Testis (tissue), 2 donors: ENCODE measurements at regions not wholly inside any gene's neighbourhood (a gene's known extent, or its start where the extent isn't known, plus 50 kb on each side); places are given as distances from the start of the nearest gene placed in this dataset.

ENCODE experiments used
- DNase-seq: peaks from one replicate; pipeline ENCODE4 v3.0.0-alpha.2; 2019
- H3K27ac ChIP-seq, 2 donors: fragments of 200-600 bp; sonication (generic); one replicate each; pipeline ENCODE4 v1.5.1; 2019
- H3K27me3 ChIP-seq: fragments of 200-600 bp; sonication (generic); one replicate; pipeline ENCODE4 v1.5.1; 2019
- H3K36me3 ChIP-seq: fragments of 200-600 bp; sonication (generic); one replicate; pipeline ENCODE4 v1.5.1; 2017; ENCODE audit warnings: low read depth; ENCODE audit errors: missing control alignments
- H3K4me1 ChIP-seq: fragments of 200-600 bp; sonication (generic); one replicate; pipeline ENCODE4 v1.5.1; 2019
- H3K4me3 ChIP-seq, 2 donors: fragments of 200-600 bp; sonication (generic); one replicate each; pipeline ENCODE4 v1.5.1; 2017 to 2019
- H3K9me3 ChIP-seq: fragments of 200-600 bp; sonication (generic); one replicate; pipeline ENCODE4 v1.5.1; 2017
- POLR2A ChIP-seq: fragments of 450-650 bp; IDR thresholded peaks from one replicate; pipeline ENCODE4 v1.6.1; 2017; ENCODE audit warnings: antibody characterized with exemption, mild to moderate bottlenecking, moderate library complexity
- WGBS, 2 donors: methylation state at CpG; one replicate each; pipeline ENCODE4 v1.1.5; 2018; 5-methylcytosine and 5-hydroxymethylcytosine counted together
- intact Hi-C: fragments of 100-400 bp; cut with DNase I; formaldehyde crosslinking; loops from one replicate; pipeline ENCODE4 v1.15.1; 2023; ENCODE audit warnings: low total_unique reads
- TF ChIP-seq, protein P1 (sequence below), 3 experiments: fragments of 450-650 bp in 2 of 3; fragments of 200-600 bp in 1 of 3; sonication (generic) in 1 of 3; IDR thresholded peaks; one replicate each; pipeline ENCODE4 v1.5.1; 2016 to 2019; ENCODE audit warnings: antibody characterized with exemption in 3 of 3, mild to moderate bottlenecking in 2 of 3, moderate library complexity in 1 of 3

DNA sequence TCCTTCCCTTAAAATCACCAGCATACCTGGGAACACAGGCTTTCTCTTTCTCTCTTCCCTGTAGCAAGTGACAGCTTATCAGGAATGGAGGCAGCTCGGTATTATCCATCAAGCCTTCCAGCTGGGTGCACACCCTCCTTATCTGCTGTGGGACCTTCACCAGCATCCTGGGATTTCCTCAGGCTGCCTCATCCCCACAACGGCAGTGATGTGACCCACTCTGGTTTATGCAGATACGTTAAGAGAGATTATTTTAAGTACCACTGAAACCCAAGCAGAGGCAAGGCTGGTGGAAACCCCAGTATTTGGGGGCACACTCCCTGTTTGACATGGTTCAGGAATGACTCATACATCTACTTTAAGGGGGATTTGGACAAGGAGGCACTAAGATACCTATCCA, 192.1 kb downstream of the TM9SF2 start:
- 69 to 76% methylated on average over 3 of the region's 3 CpGs for WGBS, 2 donors
- DNase-seq: no peak
- intact Hi-C loops: no loop called here
- Histone ChIP-seq H3K9me3 (no peaks in the 10 kb centered on the region), H3K27me3 (no peaks in the 10 kb centered on the region), H3K36me3 (no peaks in the 10 kb centered on the region), H3K4me1 (no peaks in the 10 kb centered on the region), H3K27ac (no peak overlapping the region), H3K4me3 (no peak overlapping the region)
- no peak for TF ChIP-seq POLR2A
- TF ChIP-seq, protein P1, sequence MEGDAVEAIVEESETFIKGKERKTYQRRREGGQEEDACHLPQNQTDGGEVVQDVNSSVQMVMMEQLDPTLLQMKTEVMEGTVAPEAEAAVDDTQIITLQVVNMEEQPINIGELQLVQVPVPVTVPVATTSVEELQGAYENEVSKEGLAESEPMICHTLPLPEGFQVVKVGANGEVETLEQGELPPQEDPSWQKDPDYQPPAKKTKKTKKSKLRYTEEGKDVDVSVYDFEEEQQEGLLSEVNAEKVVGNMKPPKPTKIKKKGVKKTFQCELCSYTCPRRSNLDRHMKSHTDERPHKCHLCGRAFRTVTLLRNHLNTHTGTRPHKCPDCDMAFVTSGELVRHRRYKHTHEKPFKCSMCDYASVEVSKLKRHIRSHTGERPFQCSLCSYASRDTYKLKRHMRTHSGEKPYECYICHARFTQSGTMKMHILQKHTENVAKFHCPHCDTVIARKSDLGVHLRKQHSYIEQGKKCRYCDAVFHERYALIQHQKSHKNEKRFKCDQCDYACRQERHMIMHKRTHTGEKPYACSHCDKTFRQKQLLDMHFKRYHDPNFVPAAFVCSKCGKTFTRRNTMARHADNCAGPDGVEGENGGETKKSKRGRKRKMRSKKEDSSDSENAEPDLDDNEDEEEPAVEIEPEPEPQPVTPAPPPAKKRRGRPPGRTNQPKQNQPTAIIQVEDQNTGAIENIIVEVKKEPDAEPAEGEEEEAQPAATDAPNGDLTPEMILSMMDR (IDR thresholded peaks at IDR 0.05): no peak

DNA sequence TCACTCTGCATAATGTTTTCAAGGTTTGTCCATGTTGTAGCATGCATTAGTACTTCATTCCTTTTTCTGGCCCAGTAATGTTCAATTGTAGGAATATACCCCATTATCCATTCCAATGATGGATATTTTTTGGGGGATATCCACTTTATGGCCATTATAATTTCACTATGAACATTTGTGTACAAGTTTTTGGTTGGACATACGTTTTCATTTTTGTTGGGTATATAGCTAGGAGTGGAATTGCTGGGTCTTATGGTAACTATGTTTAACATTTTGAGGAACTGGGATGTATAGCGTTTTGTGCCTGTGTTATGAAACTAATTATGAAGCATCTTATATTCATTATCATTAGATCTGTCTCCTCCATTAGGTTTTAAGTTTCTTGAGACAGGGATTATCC, 191.6 kb downstream of the TM9SF2 start:
- WGBS, 2 donors: 91 to 95% methylated on average over 2 of the region's 2 CpGs
- H3K27ac ChIP-seq: no peak overlapping the region
- no peak for TF ChIP-seq POLR2A
- TF ChIP-seq, protein P1 (IDR thresholded peaks at IDR 0.05): no peak
- H3K4me3 ChIP-seq: no peak overlapping the region
- H3K9me3 ChIP-seq: no peaks in the 10 kb centered on the region
- no peaks in the 10 kb centered on the region for H3K4me1 ChIP-seq
- H3K27me3 ChIP-seq: no peaks in the 10 kb centered on the region
- intact Hi-C loops: no loop called here
- no peaks in the 10 kb centered on the region for H3K36me3 ChIP-seq
- no peak for DNase-seq

GRCh38 chr13:99691552-99691951, 190.3 kb downstream of the TM9SF2 start:
- no peak for TF ChIP-seq POLR2A
- TF ChIP-seq, protein P1 (IDR thresholded peaks at IDR 0.05): no peak
- Histone ChIP-seq H3K36me3 (no peaks in the 10 kb centered on the region), H3K9me3 (no peaks in the 10 kb centered on the region), H3K27me3 (no peaks in the 10 kb centered on the region), H3K4me1 (peaks cover 3% of the 10 kb centered on the region), H3K27ac (no peak overlapping the region), H3K4me3 (no peak overlapping the region)
- 89 to 91% methylated on average over 7 of the region's 7 CpGs for WGBS, 2 donors
- intact Hi-C loops: no loop called here
- DNase-seq: no peak

DNA sequence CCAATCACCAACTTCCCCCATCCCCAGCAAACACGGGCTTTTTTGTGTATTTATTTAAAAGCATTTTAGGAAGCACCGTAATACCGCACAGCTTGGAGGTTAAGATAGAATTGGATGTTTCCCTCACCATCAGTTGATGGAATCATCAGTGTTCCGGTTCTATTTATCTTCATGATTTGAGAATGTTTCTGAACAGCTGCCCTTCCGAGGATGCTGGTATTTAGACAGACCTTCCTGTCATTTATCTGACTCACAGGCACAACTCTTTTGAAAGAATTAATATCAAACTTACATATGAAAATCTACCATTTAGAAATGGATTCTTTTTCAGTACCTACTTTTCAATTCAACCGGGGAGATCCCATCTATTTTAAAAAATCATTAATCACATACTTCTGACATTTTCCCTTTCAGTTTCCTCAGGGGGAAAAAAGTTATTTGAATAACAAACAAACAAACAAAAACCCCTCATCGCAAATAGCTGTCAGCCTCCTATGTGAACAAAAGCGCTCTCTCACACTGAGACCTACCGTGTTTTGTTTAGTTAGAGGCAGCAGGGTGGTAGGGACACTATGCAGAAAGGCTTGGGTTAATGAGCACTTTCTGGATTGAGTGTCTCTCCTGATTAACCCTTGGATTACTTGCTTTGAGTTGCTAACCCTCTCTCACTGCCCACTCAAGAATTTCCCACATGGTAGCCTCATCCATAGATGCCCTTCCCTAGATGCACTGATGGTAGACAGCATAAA, 189.3 kb downstream of the TM9SF2 start:
- H3K36me3 ChIP-seq: no peaks in the 10 kb centered on the region
- H3K27me3 ChIP-seq: no peaks in the 10 kb centered on the region
- no peak overlapping the region for H3K4me3 ChIP-seq
- no peak for TF ChIP-seq POLR2A
- TF ChIP-seq, protein P1 (IDR thresholded peaks at IDR 0.05): no peak
- H3K4me1 ChIP-seq: peaks cover 11% of the 10 kb centered on the region
- no peaks in the 10 kb centered on the region for H3K9me3 ChIP-seq
- intact Hi-C loops: no loop called here
- no peak for DNase-seq
- no peak overlapping the region for H3K27ac ChIP-seq
- 89 to 93% methylated on average over 9 of the region's 9 CpGs for WGBS, 2 donors

DNA sequence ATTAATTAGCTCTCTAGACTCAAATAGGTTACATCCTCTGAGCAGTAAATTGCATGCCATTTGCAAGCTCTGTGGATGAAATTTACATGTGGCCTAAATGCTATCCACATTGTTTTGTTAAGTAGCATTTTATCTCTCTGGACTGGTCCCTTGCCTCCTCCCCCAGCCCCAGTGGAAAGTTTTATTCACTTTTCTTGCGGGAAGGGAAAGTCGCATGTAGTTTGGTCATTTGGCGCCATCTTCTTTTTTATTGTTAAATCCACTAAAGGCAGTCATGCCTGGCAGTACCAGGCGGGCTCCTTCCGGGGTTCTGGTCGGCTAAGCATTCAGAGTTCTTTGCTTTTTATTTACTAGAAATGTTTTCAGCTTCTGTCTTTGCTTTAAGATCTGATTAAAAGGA, 188.7 kb downstream of the TM9SF2 start:
- Histone ChIP-seq H3K27ac (no peak overlapping the region), H3K27me3 (no peaks in the 10 kb centered on the region), H3K36me3 (no peaks in the 10 kb centered on the region), H3K4me3 (no peak overlapping the region), H3K9me3 (no peaks in the 10 kb centered on the region), H3K4me1 (peaks cover 11% of the 10 kb centered on the region)
- intact Hi-C loops: no loop called here
- 86 to 91% methylated on average over 6 of the region's 6 CpGs for whole genome bisulfite sequencing, 2 donors
- no peak for DNase-seq
- TF ChIP-seq, protein P1 (IDR thresholded peaks at IDR 0.05): no peak
- TF ChIP-seq POLR2A: no peak
